ACHN (cell line): ENCODE measurements at regions not wholly inside any gene's neighbourhood (a gene's known extent, or its start where the extent isn't known, plus 50 kb on each side); places are given as distances from the start of the nearest gene placed in this dataset.
"Not testable (repeated sequence)": the region's sequence is repeated elsewhere in the genome, so short reads cannot be mapped to it uniquely, and the experiment has no call there.

Experiments
- DNase-seq: peaks from one replicate; pipeline ENCODE4 v3.0.0-alpha.2; 2015
- in situ Hi-C: cut with HindIII; loops from 2 replicates; pipeline ENCODE4 v1.10.0; 2017; ENCODE audit warnings: low sequenced_read_pairs, low pct_ligation_motif_present, low pct_unique_long_range_greater_than_20kb

DNA sequence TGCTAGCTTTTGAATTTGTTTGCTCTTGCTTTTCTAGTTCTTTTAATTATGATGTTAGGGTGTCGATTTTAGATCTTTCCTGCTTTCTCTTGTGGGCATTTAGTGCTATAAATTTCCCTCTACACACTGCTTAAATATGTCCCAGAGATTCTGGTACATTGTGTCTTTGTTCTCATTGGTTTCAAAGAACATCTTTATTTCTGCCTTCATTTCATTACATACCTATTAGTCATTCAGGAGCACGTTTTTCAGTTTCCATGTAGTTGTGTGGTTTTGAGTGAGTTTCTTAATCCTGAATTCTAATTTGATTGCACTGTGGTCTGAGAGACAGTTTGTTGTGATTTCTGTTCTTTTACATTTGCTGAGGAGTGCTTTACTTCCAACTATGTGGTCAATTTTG lies 51.2 kb upstream of the MB21D2 start:
- DNase-seq, in situ Hi-C loops: not testable (repeated sequence)

DNA sequence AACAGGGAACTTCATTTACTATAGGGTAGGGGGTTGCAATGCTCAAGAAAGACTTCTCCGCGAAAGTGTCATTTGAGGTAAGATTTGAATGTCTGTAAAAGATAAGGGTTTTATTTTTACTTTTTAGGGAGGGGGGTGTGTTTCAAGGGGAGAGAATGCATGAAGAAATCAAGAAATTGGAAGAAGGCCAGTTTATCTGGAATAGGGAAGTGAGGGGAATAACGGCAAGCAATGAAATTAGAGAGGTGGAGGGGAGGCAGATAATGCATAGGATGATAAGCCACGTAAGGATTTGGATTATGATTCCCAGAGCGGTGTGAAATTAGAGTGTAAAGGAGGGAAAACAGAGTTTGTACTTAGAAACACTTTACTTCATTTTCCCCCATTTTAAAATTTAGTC lies 63.0 kb upstream of the MB21D2 start:
- no peak for DNase-seq
- in situ Hi-C loops, result no loop called here

DNA sequence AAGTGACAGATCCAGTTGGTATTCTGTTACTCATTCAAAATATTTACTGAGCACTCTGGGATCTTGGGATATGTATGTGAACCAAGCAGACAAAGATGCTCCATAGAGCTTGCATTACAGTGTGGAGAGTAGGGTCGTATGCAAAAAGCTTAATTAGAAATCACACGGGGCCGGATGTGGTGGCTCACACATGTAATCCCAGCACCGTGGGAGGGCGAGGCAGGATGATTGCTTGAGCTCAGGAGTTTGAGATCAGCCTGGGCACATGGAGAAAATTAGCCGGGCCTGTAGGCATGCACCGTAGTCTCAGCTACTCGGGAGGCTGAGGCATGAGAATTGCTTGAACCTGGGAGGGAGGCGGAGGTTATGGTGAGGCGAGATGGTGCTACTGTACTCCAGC lies 68.7 kb upstream of the MB21D2 start:
- in situ Hi-C loops, result no loop called here
- no peak for DNase-seq

DNA sequence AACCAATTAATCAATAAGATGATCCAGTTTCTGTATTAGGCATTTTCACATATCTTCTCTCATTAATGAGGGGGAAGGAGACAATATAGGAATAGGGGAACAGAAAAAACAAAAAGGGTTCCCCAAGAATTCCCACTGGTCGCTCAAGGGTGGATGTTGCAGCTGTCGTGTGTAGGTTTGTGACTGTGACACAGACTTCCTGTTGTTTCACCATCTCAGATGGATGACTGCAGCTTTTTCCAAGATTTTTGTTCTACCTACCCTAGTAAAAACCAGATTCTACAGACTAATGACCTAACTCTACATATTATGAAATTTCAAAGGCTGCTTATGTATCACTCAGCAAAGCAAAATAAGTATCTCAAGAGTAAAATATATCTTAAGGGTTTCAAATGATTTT lies 73.7 kb upstream of the MB21D2 start:
- DNase-seq, result no peak
- in situ Hi-C loops, result no loop called here

DNA sequence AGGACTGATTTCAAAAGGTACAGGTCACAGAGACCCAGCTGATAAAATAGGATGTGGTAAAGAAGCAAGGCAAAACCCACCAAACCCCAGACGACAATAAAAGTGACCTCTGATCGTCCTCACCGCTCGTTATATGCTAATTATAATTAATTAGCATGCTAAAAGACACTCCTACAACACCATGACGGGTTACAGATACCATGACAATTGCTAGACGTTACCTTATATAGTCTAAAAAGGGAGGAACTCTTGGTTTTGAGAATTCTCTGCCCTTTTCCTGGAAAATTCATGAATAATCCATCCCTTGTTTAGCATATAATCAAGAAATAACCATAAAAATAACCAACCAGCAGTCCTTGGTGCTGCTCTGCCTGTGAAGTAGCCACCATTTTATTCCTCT lies 74.7 kb upstream of the MB21D2 start:
- in situ Hi-C loops, result no loop called here
- DNase-seq, result no peak

DNA sequence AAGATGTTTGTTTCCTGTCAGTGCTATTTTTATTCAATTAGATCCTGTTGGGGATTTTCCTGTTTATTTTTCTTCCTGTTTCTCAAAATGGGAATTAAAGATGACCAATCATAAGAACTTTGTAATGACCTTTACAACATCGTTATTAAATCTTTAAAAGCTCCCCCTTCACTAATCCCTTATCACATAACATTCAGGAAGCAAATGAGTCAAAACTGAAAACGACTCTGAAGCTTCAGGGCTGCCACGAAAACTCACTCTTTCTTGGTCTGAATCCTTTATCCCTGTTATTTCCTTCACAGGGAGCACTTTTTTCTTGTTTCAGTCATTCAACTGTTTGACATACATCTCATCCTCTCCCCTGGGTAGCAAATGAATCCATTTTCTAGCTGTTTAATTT lies 75.8 kb upstream of the MB21D2 start:
- in situ Hi-C loops, result no loop called here
- DNase-seq, result no peak

DNA sequence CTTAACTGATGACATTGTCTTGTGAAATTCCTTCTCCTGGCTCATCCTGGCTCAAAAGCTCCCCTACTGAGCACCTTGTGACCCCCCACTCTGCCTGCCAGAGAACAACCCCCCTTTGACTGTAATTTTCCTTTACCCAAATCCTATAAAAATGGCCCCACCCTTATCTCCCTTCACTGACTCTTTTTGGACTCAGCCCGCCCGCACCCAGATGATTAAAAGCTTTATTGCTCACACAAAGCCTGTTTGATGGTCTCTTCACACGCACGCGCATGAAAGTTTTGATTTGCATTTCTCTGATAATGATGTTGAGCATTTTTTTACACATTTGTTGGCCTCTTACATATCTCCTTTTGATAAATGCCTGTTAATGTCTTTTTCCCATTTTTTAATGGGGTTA lies 83.5 kb upstream of the MB21D2 start:
- DNase-seq, in situ Hi-C loops: not testable (repeated sequence)

DNA sequence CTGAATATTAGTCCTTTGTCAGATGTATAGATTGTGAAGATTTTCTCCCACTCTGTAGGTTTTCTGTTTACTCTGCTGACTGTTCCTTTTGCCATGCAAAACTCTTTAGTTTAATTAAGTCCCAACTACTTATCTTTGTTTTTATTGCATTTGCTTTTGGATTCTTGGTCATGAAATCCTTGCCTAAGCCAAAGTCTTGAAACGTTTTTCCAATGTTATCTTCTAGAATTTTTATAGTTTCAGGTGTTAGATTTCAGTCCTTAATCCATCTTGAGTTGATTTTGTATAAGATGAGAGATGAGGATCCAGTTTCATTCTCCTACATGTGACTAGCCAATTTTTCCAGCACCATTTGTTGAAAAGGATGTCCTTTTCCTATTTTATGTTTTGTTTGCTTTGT lies 86.0 kb upstream of the MB21D2 start:
- DNase-seq, in situ Hi-C loops: not testable (repeated sequence)

DNA sequence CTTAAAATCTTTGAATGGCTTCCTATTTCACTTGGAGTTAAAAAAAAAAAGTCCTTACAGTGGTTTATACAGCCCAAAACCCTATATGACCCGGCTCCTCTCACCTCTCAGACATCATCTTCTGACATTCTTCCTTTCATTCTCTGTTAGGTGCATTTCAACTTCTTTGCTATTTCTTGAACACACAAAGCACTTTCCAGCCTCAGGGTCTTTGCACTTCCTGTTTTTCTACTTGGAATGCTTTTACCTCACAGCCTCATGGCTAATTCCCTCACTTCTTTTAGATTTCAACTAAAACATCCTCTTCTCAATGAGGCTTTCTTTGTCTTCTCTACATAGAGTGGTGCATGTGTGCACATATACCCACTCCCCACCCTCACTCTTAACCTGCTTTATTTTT lies 91.0 kb upstream of the MB21D2 start:
- in situ Hi-C loops, result no loop called here
- no peak for DNase-seq

DNA sequence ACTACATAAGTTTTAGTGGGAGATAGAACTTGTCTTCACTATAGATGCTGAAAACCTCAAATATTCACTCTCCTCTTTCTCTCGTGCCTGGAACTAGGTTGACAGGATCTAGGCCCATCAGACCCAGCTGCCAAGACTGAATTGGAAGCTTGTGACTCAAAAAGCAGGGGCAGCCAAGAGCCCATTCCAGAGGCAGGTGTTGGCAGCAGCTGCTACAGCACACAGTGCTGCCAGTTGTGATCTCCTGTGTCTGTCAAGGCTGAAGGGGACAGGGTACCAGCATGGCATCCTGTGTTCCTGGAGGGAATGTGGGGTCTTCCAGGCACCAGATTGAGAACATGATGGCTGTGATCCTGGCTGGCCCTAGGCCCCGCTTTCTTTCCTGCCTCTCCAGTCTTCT lies 92.5 kb upstream of the MB21D2 start:
- no peak for DNase-seq
- in situ Hi-C loops, result no loop called here

DNA sequence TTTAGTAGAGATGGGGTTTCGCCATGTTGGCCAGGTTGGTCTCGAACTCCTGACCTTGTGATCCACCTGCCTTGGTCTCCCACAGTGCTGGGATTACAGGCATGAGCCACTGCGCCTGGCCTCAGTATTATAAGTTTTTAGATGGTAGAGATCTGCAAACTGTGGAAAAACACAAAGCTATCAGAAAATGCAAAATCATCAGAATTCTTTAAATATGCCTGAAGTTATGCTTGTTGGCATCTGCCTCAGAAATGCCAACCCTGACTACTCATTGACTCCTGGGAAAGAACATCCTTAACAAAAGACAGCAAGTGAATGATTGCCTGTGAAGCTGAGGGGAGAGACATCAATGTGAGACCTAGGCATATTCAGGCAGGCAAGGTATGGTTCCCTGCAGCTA lies 94.3 kb upstream of the MB21D2 start:
- DNase-seq, result no peak
- in situ Hi-C loops, result no loop called here

DNA sequence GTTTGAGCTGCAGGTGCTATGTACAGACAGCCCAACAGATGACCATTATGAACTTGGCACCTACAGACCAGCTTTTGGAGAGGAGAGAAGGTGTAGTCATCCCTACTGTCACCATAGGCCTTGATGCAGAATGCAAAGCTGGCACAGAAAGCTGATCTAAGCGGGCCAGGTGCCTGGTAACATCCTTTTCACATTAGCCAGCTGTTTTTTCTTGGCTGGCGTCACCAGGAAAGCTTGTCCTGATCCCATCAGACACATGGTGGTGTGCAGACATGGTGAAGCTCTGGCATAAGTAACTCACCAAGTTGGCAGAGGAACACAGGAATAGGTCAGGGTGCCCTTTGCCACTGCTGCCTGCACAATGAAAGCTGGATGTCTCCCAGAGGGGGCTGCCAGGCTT lies 97.2 kb upstream of the MB21D2 start:
- no peak for DNase-seq
- in situ Hi-C loops, result no loop called here

DNA sequence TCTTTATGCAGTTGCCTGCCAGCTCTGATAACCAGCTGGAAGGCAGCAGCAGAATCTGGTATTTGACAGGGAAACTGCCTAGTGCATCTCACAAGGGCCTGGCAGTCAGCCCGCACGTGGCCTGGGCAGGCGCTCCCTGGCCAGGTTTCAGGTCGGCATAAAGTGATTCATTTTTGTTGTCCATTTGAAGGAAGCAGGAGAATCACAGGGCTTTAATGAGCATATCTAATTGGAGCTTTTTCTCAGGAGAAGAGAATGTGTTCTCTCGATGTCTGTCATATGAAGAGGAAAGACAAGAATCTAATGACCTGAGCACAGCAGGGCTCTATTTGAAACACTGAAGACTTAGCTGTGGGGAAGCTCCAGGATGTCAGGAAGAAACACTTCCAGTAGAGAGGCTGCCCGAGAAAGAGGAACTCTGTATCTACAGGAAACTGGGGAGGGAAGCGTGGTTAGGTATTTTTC lies 98.8 kb upstream of the MB21D2 start:
- no peak for DNase-seq
- in situ Hi-C loops, result no loop called here

DNA sequence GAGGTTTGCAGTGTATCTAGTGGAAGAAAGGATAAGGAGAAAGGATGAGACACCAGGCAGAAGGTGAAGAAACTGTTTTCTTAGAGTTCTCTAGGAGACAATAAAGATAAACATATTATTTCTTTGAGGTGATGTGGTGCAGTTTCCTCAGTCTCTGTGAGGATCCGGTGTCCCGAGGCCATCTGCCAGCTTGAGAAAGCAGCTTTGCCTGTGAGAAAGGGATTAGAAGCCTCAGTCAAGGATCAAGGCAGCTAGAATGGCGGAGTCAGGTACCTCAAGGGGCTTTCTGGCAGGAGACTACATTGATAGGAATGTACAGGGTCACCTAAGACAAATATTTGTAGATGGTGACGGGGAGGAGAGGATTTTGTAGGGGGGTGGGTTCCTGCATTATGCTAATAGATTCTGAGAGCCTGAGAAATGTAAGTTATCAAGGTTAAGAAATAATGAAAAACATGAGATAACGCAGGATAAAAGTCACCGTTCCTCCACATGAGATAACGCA lies 103.9 kb upstream of the MB21D2 start:
- in situ Hi-C loops, result no loop called here
- DNase-seq, result no peak

DNA sequence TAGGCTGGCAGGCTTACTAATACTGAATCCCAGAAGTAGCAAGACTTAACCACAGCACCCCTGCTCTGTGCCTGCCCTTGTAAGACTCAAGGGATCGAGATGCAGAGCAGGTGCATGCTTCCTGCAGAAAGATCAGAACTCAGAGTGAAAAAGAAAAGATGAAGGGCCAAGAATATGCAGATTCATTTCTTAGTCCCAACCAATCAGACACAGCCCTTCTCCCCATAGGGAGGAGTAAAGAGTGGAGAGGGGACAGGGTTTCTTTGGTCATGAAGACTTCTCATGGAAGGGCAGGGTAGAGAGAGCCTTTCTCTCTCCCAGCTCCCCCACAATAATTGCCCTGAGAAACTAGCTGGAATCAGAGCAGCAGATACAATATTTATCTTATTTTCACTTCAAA lies 105.6 kb upstream of the MB21D2 start:
- in situ Hi-C loops, result no loop called here
- DNase-seq, result no peak

DNA sequence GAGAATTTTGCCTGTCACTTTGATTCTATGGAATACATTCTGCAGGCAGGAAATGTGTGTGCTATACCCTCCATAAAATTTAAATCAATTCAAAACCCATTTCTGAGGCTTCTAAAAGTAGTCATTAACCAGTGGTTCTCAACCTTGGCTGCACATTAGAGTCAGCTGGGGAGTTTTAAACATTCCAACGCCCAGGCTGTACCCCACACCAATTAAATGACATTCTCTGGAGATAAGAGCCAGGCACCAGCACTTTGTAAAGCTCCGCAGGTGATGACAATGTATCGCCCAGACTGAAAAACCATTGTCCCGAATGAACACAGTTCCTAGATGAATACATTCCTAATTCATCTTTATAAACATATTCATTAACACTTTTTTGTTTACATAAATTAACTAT lies 110.6 kb upstream of the MB21D2 start:
- DNase-seq, result no peak

DNA sequence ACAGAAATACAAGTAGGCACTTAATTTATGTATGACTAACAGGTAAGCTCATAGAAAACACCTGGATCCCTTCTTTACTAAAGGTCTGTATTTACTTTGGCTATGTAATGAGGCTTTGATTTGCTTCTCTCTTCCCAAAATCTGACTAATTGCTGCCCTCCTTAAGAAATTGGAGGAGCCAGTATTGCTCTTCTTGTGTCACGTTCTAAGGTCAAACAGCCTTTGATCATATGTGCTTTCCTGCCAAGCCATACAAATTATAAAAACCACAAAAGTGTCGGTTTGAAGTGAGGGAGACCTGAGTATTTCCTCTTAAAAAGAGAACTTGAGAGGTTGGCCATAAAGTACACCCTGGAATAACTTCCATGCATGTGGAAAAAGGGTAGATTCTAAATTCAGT lies 112.1 kb upstream of the MB21D2 start:
- DNase-seq, result no peak
- in situ Hi-C loops, result no loop called here

More for the DNA sequence above, 110.6 kb upstream of the MB21D2 start:
- in situ Hi-C loops, result no loop called here

DNA sequence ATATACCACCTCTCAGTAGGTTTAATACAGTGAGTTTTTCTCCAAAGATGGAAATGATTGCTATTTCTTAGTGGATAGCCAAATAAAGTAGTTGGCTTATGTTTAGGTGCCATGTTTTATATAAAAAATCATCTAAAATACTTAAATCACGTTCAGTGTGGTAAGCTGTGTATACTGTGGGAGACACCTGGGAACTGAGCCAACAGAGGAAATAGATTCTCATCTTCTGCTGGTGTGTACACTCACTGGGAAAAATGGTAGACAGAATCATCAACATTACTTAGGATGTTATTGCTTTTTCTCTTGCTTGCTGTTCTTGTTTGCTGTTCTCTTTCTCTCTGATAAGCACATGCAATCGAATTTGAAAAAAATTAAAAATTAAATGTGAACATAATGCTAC lies 112.6 kb upstream of the MB21D2 start:
- no peak for DNase-seq

DNA sequence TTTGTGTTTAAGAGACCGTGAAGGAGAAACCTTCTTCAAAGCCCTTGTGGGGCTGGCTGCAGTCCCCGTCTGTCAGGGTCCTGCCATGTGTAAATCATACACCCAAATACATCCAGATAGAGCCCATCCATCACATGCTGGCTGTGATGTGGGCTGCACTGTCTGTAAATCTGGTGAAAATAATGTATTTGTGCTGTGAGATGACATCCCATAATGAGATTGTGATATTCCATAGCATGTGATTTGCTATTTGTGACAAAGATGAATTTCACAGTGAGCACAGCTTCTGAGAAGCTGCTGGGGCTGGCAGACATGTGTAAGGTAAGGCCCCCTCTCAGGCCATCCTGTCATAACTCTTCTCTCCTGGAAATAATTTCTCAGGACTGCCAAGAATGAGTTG lies 114.3 kb upstream of the MB21D2 start:
- DNase-seq, result no peak
- in situ Hi-C loops, result no loop called here

More for the DNA sequence above, 112.6 kb upstream of the MB21D2 start:
- in situ Hi-C loops, result no loop called here

DNA sequence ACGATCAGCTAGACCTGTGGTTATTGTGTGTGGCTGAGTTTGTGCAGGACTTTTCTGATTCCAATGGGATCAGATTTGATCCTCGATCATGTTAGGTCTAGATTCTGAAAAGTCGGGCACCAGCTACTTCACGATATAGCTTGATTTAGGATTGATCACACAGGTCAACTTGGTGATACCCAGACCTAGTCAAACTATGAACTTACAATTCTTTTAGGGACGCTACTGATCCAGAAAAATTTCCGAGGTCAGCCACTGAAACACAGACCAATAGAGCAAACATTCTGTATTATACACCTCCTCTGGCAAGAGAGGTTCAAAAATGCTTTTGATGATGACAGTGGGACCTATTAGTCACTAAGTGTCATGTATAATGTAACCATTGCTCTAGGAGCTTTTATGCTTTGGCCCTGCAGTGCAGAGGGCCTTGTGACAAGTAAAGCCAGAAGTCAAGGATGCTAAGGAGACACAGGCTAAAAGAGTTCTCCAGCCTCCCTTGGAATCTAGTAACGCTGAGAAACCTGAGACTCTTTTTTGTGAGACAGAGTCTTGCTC lies 115.6 kb upstream of the MB21D2 start:
- in situ Hi-C loops, result no loop called here
- no peak for DNase-seq

DNA sequence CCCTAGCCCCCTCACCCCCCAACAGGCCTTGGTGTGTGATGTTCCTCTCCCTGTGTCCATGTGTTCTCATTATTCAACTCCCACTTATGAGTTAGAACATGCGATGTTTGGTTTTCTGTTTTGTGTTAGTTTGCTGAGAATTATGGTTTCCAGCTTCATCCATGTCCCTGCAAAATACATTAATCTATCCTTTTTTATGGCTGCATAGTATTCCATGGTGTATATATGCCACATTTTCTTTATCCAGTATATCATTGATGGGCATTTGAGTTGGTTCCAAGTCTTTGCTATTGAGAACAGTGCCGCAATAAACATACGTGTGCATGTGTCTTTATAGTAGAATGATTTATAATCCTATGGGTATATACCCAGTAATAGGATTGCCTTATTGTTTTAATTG lies 120.2 kb upstream of the MB21D2 start:
- in situ Hi-C loops, result not testable (repeated sequence)

More for the DNA sequence above, 120.2 kb upstream of the MB21D2 start:
- DNase-seq, result not testable (repeated sequence)
